ENCODE measurements at regions not wholly inside any gene's neighbourhood (a gene's known extent, or its start where the extent isn't known, plus 50 kb on each side); places are given as distances from the start of the nearest gene placed in this dataset.

GRCh38 chr22:49155039-49155769 lies 672.5 kb downstream of the BRD1 start:
- ChIA-PET CTCF (no interaction called here), POLR2A (no interaction called here)
- H3K36me3 Mint-ChIP-seq (ENCODE audit: low read depth), result no peaks in the 10 kb centered on the region
- H3K27ac Mint-ChIP-seq, result no peak overlapping the region
- H3K4me1 Mint-ChIP-seq, result no peaks in the 10 kb centered on the region
- H3K9me3 Mint-ChIP-seq, result no peaks in the 10 kb centered on the region
- H3K4me3 Mint-ChIP-seq, result no peak overlapping the region
- no peak for DNase-seq
- no peaks in the 10 kb centered on the region for H3K27me3 Mint-ChIP-seq

GRCh38 chr22:49154433-49154832 lies 673.2 kb downstream of the BRD1 start:
- Mint-ChIP-seq H3K27ac (no peak overlapping the region), H3K4me3 (no peak overlapping the region), H3K9me3 (no peaks in the 10 kb centered on the region), H3K27me3 (no peaks in the 10 kb centered on the region), H3K36me3 (ENCODE audit: low read depth) (no peaks in the 10 kb centered on the region), H3K4me1 (no peaks in the 10 kb centered on the region)
- DNase-seq, result no peak
- CTCF ChIA-PET, result no interaction called here
- POLR2A ChIA-PET, result no interaction called here

GRCh38 chr22:49153921-49154320 lies 673.8 kb downstream of the BRD1 start:
- ChIA-PET CTCF (no interaction called here), POLR2A (no interaction called here)
- Mint-ChIP-seq H3K9me3 (no peaks in the 10 kb centered on the region), H3K4me3 (no peak overlapping the region), H3K36me3 (ENCODE audit: low read depth) (no peaks in the 10 kb centered on the region), H3K27me3 (no peaks in the 10 kb centered on the region), H3K4me1 (no peaks in the 10 kb centered on the region), H3K27ac (no peak overlapping the region)
- DNase-seq, result no peak

GRCh38 chr22:49152939-49153770 lies 674.5 kb downstream of the BRD1 start:
- no peak overlapping the region for H3K4me3 Mint-ChIP-seq
- ChIA-PET CTCF (no interaction called here), POLR2A (no interaction called here)
- no peaks in the 10 kb centered on the region for H3K27me3 Mint-ChIP-seq
- no peak overlapping the region for H3K27ac Mint-ChIP-seq
- H3K4me1 Mint-ChIP-seq, result no peaks in the 10 kb centered on the region
- no peak for DNase-seq
- H3K9me3 Mint-ChIP-seq, result no peaks in the 10 kb centered on the region
- no peaks in the 10 kb centered on the region for H3K36me3 Mint-ChIP-seq (ENCODE audit: low read depth)

- no peaks in the 10 kb centered on the region for H3K36me3 Mint-ChIP-seq (ENCODE audit: low read depth)
- H3K27ac Mint-ChIP-seq, result no peak overlapping the region
- no peaks in the 10 kb centered on the region for H3K4me1 Mint-ChIP-seq
- ChIA-PET POLR2A (no interaction called here), CTCF (no interaction called here)
- DNase-seq, result no peak
- no peak overlapping the region for H3K4me3 Mint-ChIP-seq
- H3K9me3 Mint-ChIP-seq, result no peaks in the 10 kb centered on the region
- H3K27me3 Mint-ChIP-seq, result no peaks in the 10 kb centered on the region
These were observed 675.3 kb downstream of the BRD1 start for GRCh38 chr22:49152127-49152938.

- ChIA-PET POLR2A (no interaction called here), CTCF (no interaction called here)
- H3K27ac Mint-ChIP-seq, result no peak overlapping the region
- no peaks in the 10 kb centered on the region for H3K4me1 Mint-ChIP-seq
- H3K36me3 Mint-ChIP-seq (ENCODE audit: low read depth), result no peaks in the 10 kb centered on the region
- H3K4me3 Mint-ChIP-seq, result no peak overlapping the region
- no peaks in the 10 kb centered on the region for H3K27me3 Mint-ChIP-seq
- H3K9me3 Mint-ChIP-seq, result no peaks in the 10 kb centered on the region
- DNase-seq, result no peak
These were observed 676.2 kb downstream of the BRD1 start for GRCh38 chr22:49151256-49152126.

GRCh38 chr22:49150801-49151221 lies 676.9 kb downstream of the BRD1 start:
- CTCF ChIA-PET, result no interaction called here

GRCh38 chr22:49149721-49150608 lies 677.7 kb downstream of the BRD1 start:
- H3K36me3 Mint-ChIP-seq (ENCODE audit: low read depth), result no peaks in the 10 kb centered on the region
- no peak overlapping the region for H3K27ac Mint-ChIP-seq
- no peak for DNase-seq
- CTCF ChIA-PET, result no interaction called here
- H3K4me1 Mint-ChIP-seq, result no peaks in the 10 kb centered on the region
- H3K4me3 Mint-ChIP-seq, result no peak overlapping the region
- POLR2A ChIA-PET, result no interaction called here
- no peaks in the 10 kb centered on the region for H3K27me3 Mint-ChIP-seq
- H3K9me3 Mint-ChIP-seq, result no peaks in the 10 kb centered on the region

More at GRCh38 chr22:49150801-49151221, 676.9 kb downstream of the BRD1 start:
- no peak for DNase-seq
- POLR2A ChIA-PET, result no interaction called here
- Mint-ChIP-seq H3K27me3 (no peaks in the 10 kb centered on the region), H3K4me1 (no peaks in the 10 kb centered on the region), H3K9me3 (no peaks in the 10 kb centered on the region), H3K36me3 (ENCODE audit: low read depth) (no peaks in the 10 kb centered on the region), H3K27ac (no peak overlapping the region), H3K4me3 (no peak overlapping the region)

- POLR2A ChIA-PET, result no interaction called here
- CTCF ChIA-PET, result interaction anchor here (0.8 kb wide), 1 partner anchor 1200 kb away, joined by 4 read pairs; no protein-coding TSS in a partner anchor
- no peak overlapping the region for H3K27ac Mint-ChIP-seq
- no peaks in the 10 kb centered on the region for H3K27me3 Mint-ChIP-seq
- no peaks in the 10 kb centered on the region for H3K9me3 Mint-ChIP-seq
- no peak overlapping the region for H3K4me3 Mint-ChIP-seq
- no peaks in the 10 kb centered on the region for H3K4me1 Mint-ChIP-seq
- H3K36me3 Mint-ChIP-seq (ENCODE audit: low read depth), result no peaks in the 10 kb centered on the region
- no peak for DNase-seq
These were observed 678.7 kb downstream of the BRD1 start for GRCh38 chr22:49148895-49149418.

- no peaks in the 10 kb centered on the region for H3K4me1 Mint-ChIP-seq
- no peaks in the 10 kb centered on the region for H3K27me3 Mint-ChIP-seq
- no peak overlapping the region for H3K4me3 Mint-ChIP-seq
- no peaks in the 10 kb centered on the region for H3K36me3 Mint-ChIP-seq (ENCODE audit: low read depth)
- no peaks in the 10 kb centered on the region for H3K9me3 Mint-ChIP-seq
- no peak for DNase-seq
- no peak overlapping the region for H3K27ac Mint-ChIP-seq
- POLR2A ChIA-PET, result no interaction called here
- CTCF ChIA-PET, result no interaction called here
These were observed 680.0 kb downstream of the BRD1 start for GRCh38 chr22:49147617-49148175.

- Mint-ChIP-seq H3K9me3 (no peaks in the 10 kb centered on the region), H3K4me3 (no peak overlapping the region), H3K36me3 (ENCODE audit: low read depth) (no peaks in the 10 kb centered on the region), H3K27me3 (no peaks in the 10 kb centered on the region), H3K27ac (no peak overlapping the region), H3K4me1 (no peaks in the 10 kb centered on the region)
- ChIA-PET CTCF (no interaction called here), POLR2A (no interaction called here)
- DNase-seq, result no peak
These were observed 680.5 kb downstream of the BRD1 start for GRCh38 chr22:49147171-49147570.

Data from activated CD4-positive, alpha-beta T cell treated with anti-CD3 and anti-CD28 coated beads, Interleukin-2, amount 10 ng/mL, durations not matched to agents 7 days and 5 days (primary cell).